ENCODE measurements at regions not wholly inside any gene's neighbourhood (a gene's known extent, or its start where the extent isn't known, plus 50 kb on each side); places are given as distances from the start of the nearest gene placed in this dataset.
"Not testable (repeated sequence)": the region's sequence is repeated elsewhere in the genome, so short reads cannot be mapped to it uniquely, and the experiment has no call there.

- no peak for TF ChIP-seq NANOG (IDR thresholded peaks at IDR 0.05; ENCODE audit: insufficient read depth, low read depth, low read length, poor library complexity, severe bottlenecking)
- no peak for TF ChIP-seq TBP (IDR thresholded peaks at IDR 0.05; ENCODE audit: low read depth, low read length)
- TF ChIP-seq HDAC6 (IDR thresholded peaks at IDR 0.05; ENCODE audit: low read depth, low read length) = no peak
- no peak for TF ChIP-seq TCF12 (IDR thresholded peaks at IDR 0.05; ENCODE audit: low read depth, low read length)
- TF ChIP-seq CHD2 (IDR thresholded peaks at IDR 0.05; ENCODE audit: low read length) = no peak
- no peak for TF ChIP-seq ASH2L (IDR thresholded peaks at IDR 0.05; ENCODE audit: low read length)
- no peak for TF ChIP-seq SUZ12 (IDR thresholded peaks at IDR 0.05; ENCODE audit: low read length)
- no peak for TF ChIP-seq BRCA1 (IDR thresholded peaks at IDR 0.05; ENCODE audit: low read depth, low read length)
These were observed 240.2 kb upstream of the LYPLAL1 start (continued) for GRCh38 chr1:218933513-218933912.

GRCh38 chr1:218935408-218935807 lies 238.3 kb upstream of the LYPLAL1 start:
- H3K9ac ChIP-seq (replicated peaks in 1 of 4; ENCODE audit: extremely low read depth in 1 of 4, low read depth in 3 of 4, low read length in 3 of 4); H3K23me2 ChIP-seq (ENCODE audit: low read depth, low read length); FAIRE-seq; H3K9me3 ChIP-seq (ENCODE audit: insufficient read depth in 2 of 2, low read depth in 1 of 2, low read length in 1 of 2); H3K23ac ChIP-seq (ENCODE audit: insufficient read length); H4K91ac ChIP-seq (replicated peaks; ENCODE audit: insufficient read length, low read length); DNase-seq (ENCODE audit: low read depth in 1 of 2, low spot score in 2 of 2); H3K56ac ChIP-seq (replicated peaks; ENCODE audit: insufficient read length, low read depth, low read length); H3K4me3 ChIP-seq (ENCODE audit: extremely low read depth in 1 of 4, insufficient read depth in 2 of 4, low read depth in 3 of 4, low read length in 4 of 4); H3K27ac ChIP-seq (ENCODE audit: low read depth, low read length); H2BK15ac ChIP-seq (ENCODE audit: low read length); H3K4ac ChIP-seq (replicated peaks; ENCODE audit: insufficient read length, low read depth, low read length); H3K36me3 ChIP-seq (ENCODE audit: control insufficient read depth in 2 of 4, insufficient read depth in 4 of 4, low read length in 3 of 4); H4K5ac ChIP-seq (ENCODE audit: insufficient read length, low read depth, low read length); H2BK5ac ChIP-seq (ENCODE audit: low read depth, low read length); H2BK120ac ChIP-seq (replicated peaks; ENCODE audit: low read depth, low read length); CTCF ChIA-PET (ENCODE audit: partially characterized antibody); H4K20me1 ChIP-seq (replicated peaks in 1 of 2; ENCODE audit: control insufficient read depth in 1 of 2, insufficient read depth in 2 of 2, low read length in 2 of 2); H2BK20ac ChIP-seq (ENCODE audit: low read length); H2BK12ac ChIP-seq (ENCODE audit: low read depth, low read length); H3K4me1 ChIP-seq (replicated peaks in 1 of 4; ENCODE audit: control insufficient read depth in 3 of 4, insufficient read depth in 4 of 4, low read length in 3 of 4); H3K4me2 ChIP-seq (ENCODE audit: insufficient read depth in 1 of 2, low read depth in 2 of 2, low read length in 2 of 2); H2AFZ ChIP-seq (ENCODE audit: low read length); H3K79me1 ChIP-seq (ENCODE audit: low read depth, low read length); H3K27me3 ChIP-seq (replicated peaks in 1 of 4; ENCODE audit: control insufficient read depth in 3 of 4, extremely low read depth in 1 of 4, insufficient read depth in 3 of 4, low read length in 3 of 4); H3K18ac ChIP-seq (ENCODE audit: extremely low read depth, low read length); H2AK5ac ChIP-seq (ENCODE audit: low read depth, low read length); POLR2A ChIA-PET (ENCODE audit: partially characterized antibody); H3K14ac ChIP-seq (ENCODE audit: insufficient read length); H4K8ac ChIP-seq (ENCODE audit: extremely low read depth, insufficient read depth, low read length); H3K79me2 ChIP-seq (ENCODE audit: control insufficient read depth in 1 of 2, insufficient read depth in 2 of 2, low read length in 2 of 2): not testable (repeated sequence)
- WGBS, 2 experiments (ENCODE audit: extremely low coverage in 1 of 2, insufficient coverage in 1 of 2, insufficient read length in 1 of 2, insufficient replicate concordance in 2 of 2, low coverage in 1 of 2, low lambda C conversion rate in 2 of 2, missing lambda C conversion rate in 1 of 2) = 82% methylated on average over 2 of the region's 2 CpGs; no CpG with 5 or more reads in 1 of the 2 experiments
